C4-2B (cell line): ENCODE measurements at regions not wholly inside any gene's neighbourhood (a gene's known extent, or its start where the extent isn't known, plus 50 kb on each side); places are given as distances from the start of the nearest gene placed in this dataset.

Experiments used
- CTCF ChIP-seq: fragments of 450-650 bp; conservative IDR thresholded peaks from 2 replicates; pipeline ENCODE4 v1.5.1; 2017; ENCODE audit warnings: mild to moderate bottlenecking
- ZFX ChIP-seq: fragments of 450-650 bp; IDR thresholded peaks from 2 replicates; pipeline ENCODE4 v1.6.1; 2017

GRCh38 chr2:217746808-217747207, 256.0 kb downstream of the TNS1 start:
- TF ChIP-seq CTCF (no peak), ZFX (no peak)
